ENCODE measurements at regions not wholly inside any gene's neighbourhood (a gene's known extent, or its start where the extent isn't known, plus 50 kb on each side); places are given as distances from the start of the nearest gene placed in this dataset.

GRCh38 chr14:40394634-40395340, 962.6 kb upstream of the FBXO33 start:
- no peaks in the 10 kb centered on the region for H3K9me2 ChIP-seq
- no peak for DNase-seq
- no peaks in the 10 kb centered on the region for H3K27me3 ChIP-seq (ENCODE audit: insufficient read depth)
- H3F3A ChIP-seq (replicated peaks; ENCODE audit: insufficient read depth) = no peaks in the 10 kb centered on the region
- H4K20me1 ChIP-seq (ENCODE audit: insufficient read depth) = no peaks in the 10 kb centered on the region
- no peaks in the 10 kb centered on the region for H3K4me1 ChIP-seq (ENCODE audit: control insufficient read depth in 1 of 2, insufficient read depth in 2 of 2, low read depth in 1 of 2, low read length in 1 of 2)
- no peaks in the 10 kb centered on the region for H3K36me3 ChIP-seq (replicated peaks in 1 of 2; ENCODE audit: control insufficient read depth in 1 of 2, insufficient read depth in 2 of 2, low read length in 1 of 2)
- H3K27ac ChIP-seq (ENCODE audit: low read depth in 2 of 2, low read length in 1 of 2) = no peak overlapping the region
- no peak overlapping the region for H3K9ac ChIP-seq
- H2AFZ ChIP-seq (ENCODE audit: low read depth) = no peak overlapping the region
- H3K9me3 ChIP-seq = no peaks in the 10 kb centered on the region
- CTCF ChIA-PET = no interaction called here
- no peak overlapping the region for H3K4me2 ChIP-seq
- WGBS (ENCODE audit: low lambda C conversion rate) = 2% methylated on average over 3 of the region's 3 CpGs
- H3K4me3 ChIP-seq (ENCODE audit: low read depth in 2 of 2, low read length in 1 of 2) = no peak overlapping the region
- POLR2A ChIA-PET = no interaction called here
- H3K79me2 ChIP-seq (ENCODE audit: insufficient read depth) = no peaks in the 10 kb centered on the region
- no peak for TF ChIP-seq IRF3 (IDR thresholded peaks at IDR 0.05; ENCODE audit: low read depth, low read length)
- no peak for TF ChIP-seq NRF1 (IDR thresholded peaks at IDR 0.05; ENCODE audit: low read depth, low read length)
- no peak for TF ChIP-seq CTCF (IDR thresholded peaks at IDR 0.05)
- no peak for TF ChIP-seq FOXJ3 (CRISPR knock-in tag; IDR thresholded peaks at IDR 0.05)
- no peak for TF ChIP-seq RXRA (IDR thresholded peaks at IDR 0.05; ENCODE audit: borderline replicate concordance, low read depth)
- no peak for TF ChIP-seq REST (IDR thresholded peaks at IDR 0.05; ENCODE audit: low read depth, low read length)
- TF ChIP-seq SMC3 (IDR thresholded peaks at IDR 0.05; ENCODE audit: low read depth, low read length) = no peak
- no peak for TF ChIP-seq CHD2 (IDR thresholded peaks at IDR 0.05; ENCODE audit: low read length, partially characterized antibody)
- TF ChIP-seq TEAD4 (IDR thresholded peaks at IDR 0.05; ENCODE audit: borderline replicate concordance, insufficient read depth) = no peak
- no peak for TF ChIP-seq PBX3 (IDR thresholded peaks at IDR 0.05)
- no peak for TF ChIP-seq USF1 (IDR thresholded peaks at IDR 0.05; ENCODE audit: borderline replicate concordance, low read depth)
- no peak for TF ChIP-seq POLR2AphosphoS5 (IDR thresholded peaks at IDR 0.05; ENCODE audit: low read depth, low read length)
- no peak for TF ChIP-seq ELF1 (IDR thresholded peaks at IDR 0.05)
- TF ChIP-seq RAD21 (IDR thresholded peaks at IDR 0.05; ENCODE audit: low read length) = no peak
